ENCODE measurements at regions not wholly inside any gene's neighbourhood (a gene's known extent, or its start where the extent isn't known, plus 50 kb on each side); places are given as distances from the start of the nearest gene placed in this dataset.

- ChIA-PET CTCF (no interaction called here), POLR2A (no interaction called here)
- H3K4me3 ChIP-seq (ENCODE audit: low read depth, low read length), result no peak overlapping the region
- DNase-seq (ENCODE audit: low read depth, low spot score), result no peak
- TF ChIP-seq, protein P1, sequence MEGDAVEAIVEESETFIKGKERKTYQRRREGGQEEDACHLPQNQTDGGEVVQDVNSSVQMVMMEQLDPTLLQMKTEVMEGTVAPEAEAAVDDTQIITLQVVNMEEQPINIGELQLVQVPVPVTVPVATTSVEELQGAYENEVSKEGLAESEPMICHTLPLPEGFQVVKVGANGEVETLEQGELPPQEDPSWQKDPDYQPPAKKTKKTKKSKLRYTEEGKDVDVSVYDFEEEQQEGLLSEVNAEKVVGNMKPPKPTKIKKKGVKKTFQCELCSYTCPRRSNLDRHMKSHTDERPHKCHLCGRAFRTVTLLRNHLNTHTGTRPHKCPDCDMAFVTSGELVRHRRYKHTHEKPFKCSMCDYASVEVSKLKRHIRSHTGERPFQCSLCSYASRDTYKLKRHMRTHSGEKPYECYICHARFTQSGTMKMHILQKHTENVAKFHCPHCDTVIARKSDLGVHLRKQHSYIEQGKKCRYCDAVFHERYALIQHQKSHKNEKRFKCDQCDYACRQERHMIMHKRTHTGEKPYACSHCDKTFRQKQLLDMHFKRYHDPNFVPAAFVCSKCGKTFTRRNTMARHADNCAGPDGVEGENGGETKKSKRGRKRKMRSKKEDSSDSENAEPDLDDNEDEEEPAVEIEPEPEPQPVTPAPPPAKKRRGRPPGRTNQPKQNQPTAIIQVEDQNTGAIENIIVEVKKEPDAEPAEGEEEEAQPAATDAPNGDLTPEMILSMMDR (IDR thresholded peaks at IDR 0.05; ENCODE audit: insufficient read depth, low read length, missing control alignments), result no peak
Measured at GRCh38 chr13:44015811-44016210, 136.1 kb downstream of the LACC1 start.

DNA sequence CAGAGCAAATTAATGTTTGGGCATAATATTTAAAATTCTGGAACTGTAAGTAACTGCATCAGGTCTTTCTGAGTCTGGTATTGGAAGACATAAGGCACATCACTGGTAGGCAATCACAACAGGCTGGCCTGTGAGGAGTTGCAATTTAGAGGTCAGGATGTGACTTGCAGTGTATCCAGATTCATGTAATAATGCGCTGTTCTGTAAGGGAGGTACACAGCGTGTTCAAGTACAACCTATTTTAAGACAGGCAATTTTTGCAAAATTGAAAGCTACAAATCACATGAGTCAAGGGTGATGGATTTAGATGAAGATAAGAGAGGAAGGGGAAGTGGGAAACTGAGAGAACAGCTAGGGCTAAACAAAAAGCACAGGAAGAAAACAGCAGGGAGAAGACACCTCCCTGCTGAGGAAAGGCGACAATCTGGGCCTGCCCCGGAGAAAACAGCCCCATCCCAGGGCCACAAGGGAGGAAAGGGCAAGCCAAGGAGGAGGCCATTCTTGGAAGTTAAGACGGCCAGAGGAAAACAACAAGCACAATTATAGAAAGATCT lies 138.1 kb downstream of the LACC1 start:
- TF ChIP-seq, protein P1 (IDR thresholded peaks at IDR 0.05; ENCODE audit: insufficient read depth, low read length, missing control alignments), result no peak
- DNase-seq (ENCODE audit: low read depth, low spot score), result no peak
- POLR2A ChIA-PET, result no interaction called here
- H3K4me3 ChIP-seq (ENCODE audit: low read depth, low read length), result no peak overlapping the region
- CTCF ChIA-PET, result no interaction called here

- no peak overlapping the region for H3K4me3 ChIP-seq (ENCODE audit: low read depth, low read length)
- TF ChIP-seq, protein P1 (IDR thresholded peaks at IDR 0.05; ENCODE audit: insufficient read depth, low read length, missing control alignments), result no peak
- ChIA-PET POLR2A (no interaction called here), CTCF (interaction anchor here (0.9 to 1.0 kb wide), 2 partner anchors 10 to 32 kb away, joined by 3 read pairs; no protein-coding TSS in a partner anchor)
- DNase-seq (ENCODE audit: low read depth, low spot score), result no peak
Measured at GRCh38 chr13:44019651-44020050, 139.9 kb downstream of the LACC1 start.

DNA sequence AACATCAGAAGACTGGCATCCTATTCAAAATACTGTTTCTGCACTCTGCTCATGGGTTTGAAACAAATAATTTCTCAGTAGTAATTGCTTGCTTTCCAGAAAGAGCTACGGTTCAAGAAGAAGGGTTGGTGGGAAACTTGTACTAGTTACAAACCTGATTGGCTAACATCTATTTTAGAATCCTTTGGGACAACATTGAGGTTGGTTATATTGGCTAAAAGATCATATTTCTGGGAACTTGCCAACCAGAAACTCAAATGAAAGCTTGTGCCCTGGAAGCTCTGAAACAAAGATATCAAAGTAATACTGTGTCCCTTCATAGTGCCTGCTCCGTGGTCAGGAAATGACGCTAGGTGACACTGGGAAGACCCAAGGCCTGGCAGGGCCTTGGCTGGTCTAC lies 141.7 kb downstream of the LACC1 start:
- POLR2A ChIA-PET, result no interaction called here
- CTCF ChIA-PET, result interaction anchor here (1.2 kb wide), 1 partner anchor 113 kb away, joined by 3 read pairs; no protein-coding TSS in a partner anchor
- no peak for DNase-seq (ENCODE audit: low read depth, low spot score)
- no peak overlapping the region for H3K4me3 ChIP-seq (ENCODE audit: low read depth, low read length)
- TF ChIP-seq, protein P1 (IDR thresholded peaks at IDR 0.05; ENCODE audit: insufficient read depth, low read length, missing control alignments), result no peak

DNA sequence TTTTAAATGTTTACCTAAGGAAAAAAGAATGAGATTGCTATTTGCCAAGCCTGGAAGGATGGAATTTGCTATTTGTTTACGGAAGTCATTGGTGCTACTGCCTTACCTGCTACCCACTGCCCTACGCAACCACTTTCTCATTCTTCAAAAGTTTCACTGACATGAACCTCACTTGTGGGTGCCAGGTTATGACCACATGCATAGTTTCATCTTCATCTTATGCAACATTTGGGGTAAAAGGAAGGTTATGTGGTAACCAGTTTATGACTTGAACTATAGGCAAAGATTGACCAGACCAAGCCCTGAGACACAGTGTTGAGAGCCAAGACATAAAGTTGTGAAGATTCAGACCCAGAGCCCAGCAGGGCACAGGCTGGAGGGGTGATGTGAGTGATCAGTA lies 142.5 kb downstream of the LACC1 start:
- ChIA-PET POLR2A (no interaction called here), CTCF (interaction anchor here (1.2 kb wide), 1 partner anchor 114 kb away, joined by 3 read pairs; no protein-coding TSS in a partner anchor)
- DNase-seq (ENCODE audit: low read depth, low spot score), result no peak
- TF ChIP-seq, protein P1 (IDR thresholded peaks at IDR 0.05; ENCODE audit: insufficient read depth, low read length, missing control alignments), result no peak
- no peak overlapping the region for H3K4me3 ChIP-seq (ENCODE audit: low read depth, low read length)

- H3K4me3 ChIP-seq (ENCODE audit: low read depth, low read length), result no peak overlapping the region
- POLR2A ChIA-PET, result no interaction called here
- TF ChIP-seq, protein P1 (IDR thresholded peaks at IDR 0.05; ENCODE audit: insufficient read depth, low read length, missing control alignments), result no peak
- CTCF ChIA-PET, result no interaction called here
- no peak for DNase-seq (ENCODE audit: low read depth, low spot score)
Measured at GRCh38 chr13:44024167-44024845, 144.6 kb downstream of the LACC1 start.

Measured in AG04449 (cell line).